ENCODE measurements at regions not wholly inside any gene's neighbourhood (a gene's known extent, or its start where the extent isn't known, plus 50 kb on each side); places are given as distances from the start of the nearest gene placed in this dataset.

DNA sequence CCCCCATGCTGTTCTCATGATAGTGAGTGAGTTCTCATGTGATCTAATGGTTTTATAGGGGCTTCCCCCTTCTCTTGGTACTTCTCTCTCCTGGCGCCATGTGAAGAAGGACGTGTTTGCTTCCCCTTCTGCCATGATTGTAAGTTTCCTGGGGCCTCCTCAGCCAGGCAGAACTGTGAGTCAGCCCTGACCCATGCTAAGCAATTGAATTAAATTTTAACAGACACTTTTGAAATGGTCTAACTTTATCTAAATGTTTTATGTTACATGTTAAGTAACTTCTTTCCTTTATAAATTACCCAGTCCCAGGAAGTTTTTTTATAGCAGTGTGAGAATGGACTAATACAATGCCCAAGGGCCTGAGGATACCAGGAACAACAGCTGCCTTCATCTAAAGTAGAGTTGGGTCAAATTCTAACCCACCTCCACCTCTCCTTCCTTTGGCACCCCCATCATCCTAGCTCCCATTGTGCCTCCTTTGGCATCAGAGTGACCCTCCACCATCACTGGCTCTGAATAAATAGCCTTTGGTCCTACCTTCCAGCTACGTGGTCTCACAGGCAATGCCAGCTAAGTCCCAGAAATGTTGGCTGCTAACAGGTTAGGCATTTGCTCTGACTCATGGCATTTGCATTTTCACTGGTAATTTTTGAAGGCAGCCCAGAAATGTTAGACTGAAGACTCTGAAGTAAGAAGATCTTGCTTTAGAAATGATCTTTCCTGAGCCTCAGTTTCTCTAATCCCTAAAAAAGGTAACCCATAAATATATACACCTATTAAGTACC lies 182.1 kb downstream of the MOSPD2 start:
- no peak overlapping the region for H3K27ac ChIP-seq (ENCODE audit: low read depth, low read length)
- no peaks in the 10 kb centered on the region for H3K9me3 ChIP-seq (ENCODE audit: insufficient read depth, low read depth, low read length)
- H4K8ac ChIP-seq (ENCODE audit: low read depth, low read length): no peak overlapping the region
- no peaks in the 10 kb centered on the region for H3K27me3 ChIP-seq (ENCODE audit: insufficient read depth, low read length)
- H2BK120ac ChIP-seq (ENCODE audit: insufficient read depth, low read length, poor library complexity): no peak overlapping the region
- no peak overlapping the region for H2BK5ac ChIP-seq (ENCODE audit: low read depth, low read length, poor library complexity)
- H2BK12ac ChIP-seq (ENCODE audit: low read length): no peak overlapping the region
- H3K36me3 ChIP-seq (ENCODE audit: control insufficient read depth in 1 of 2, insufficient read depth in 2 of 2, low read length in 2 of 2): no peaks in the 10 kb centered on the region
- no peak overlapping the region for H3K4ac ChIP-seq (ENCODE audit: low read depth, low read length)
- no peaks in the 10 kb centered on the region for H3K4me1 ChIP-seq (ENCODE audit: control insufficient read depth in 1 of 2, insufficient read depth in 2 of 2, low read length in 2 of 2)
- peak; percentile 8 to 50 for DNase-seq
- no peaks in the 10 kb centered on the region for H3K79me1 ChIP-seq (ENCODE audit: low read length)
- no peak overlapping the region for H2AFZ ChIP-seq (ENCODE audit: insufficient read depth, low read length, poor library complexity)
- H2AK5ac ChIP-seq (ENCODE audit: low read length): no peak overlapping the region
- no peak overlapping the region for H3K18ac ChIP-seq (ENCODE audit: low read length)
- H4K91ac ChIP-seq (ENCODE audit: low read depth, low read length): no peak overlapping the region
- no peak overlapping the region for H4K12ac ChIP-seq (ENCODE audit: low read depth, low read length)
- no peak overlapping the region for H3K9ac ChIP-seq (ENCODE audit: low read length)
- no peaks in the 10 kb centered on the region for H3K79me2 ChIP-seq (ENCODE audit: control insufficient read depth, insufficient read depth, low read length, poor library complexity)
- no peak overlapping the region for H3K4me3 ChIP-seq (ENCODE audit: low read depth, low read length)
- H3K14ac ChIP-seq (ENCODE audit: low read length): no peak overlapping the region
- no peak overlapping the region for H3K23ac ChIP-seq (ENCODE audit: low read length)
- no peak overlapping the region for H3K4me2 ChIP-seq (ENCODE audit: low read length)
- WGBS (ENCODE audit: extremely low coverage, insufficient coverage, insufficient read length): no CpG with 5 or more reads among the region's 3 CpGs

DNA sequence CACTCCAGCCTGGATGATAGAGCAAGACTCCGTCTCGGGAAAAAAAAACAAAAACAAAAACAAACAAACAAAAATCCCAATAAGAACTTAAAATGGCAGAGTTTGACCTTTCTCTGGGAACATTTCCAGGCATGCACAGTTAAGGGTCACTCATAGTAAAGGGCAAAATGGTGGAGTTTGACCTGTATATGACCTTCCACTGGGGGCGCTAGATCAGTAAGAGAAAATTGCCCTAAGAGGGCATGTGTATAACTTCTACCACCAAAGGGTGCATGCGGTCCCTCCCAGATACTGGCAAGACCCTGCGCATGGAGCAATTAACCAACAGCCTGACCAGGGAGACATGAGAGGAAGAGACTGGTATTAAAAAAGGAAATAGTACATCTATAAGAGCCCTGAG lies 177.2 kb downstream of the MOSPD2 start:
- Histone ChIP-seq H3K27ac (ENCODE audit: low read depth, low read length) (no peak overlapping the region), H2BK120ac (ENCODE audit: insufficient read depth, low read length, poor library complexity) (no peak overlapping the region), H2BK5ac (ENCODE audit: low read depth, low read length, poor library complexity) (no peak overlapping the region), H3K9me3 (ENCODE audit: insufficient read depth, low read depth, low read length) (no peaks in the 10 kb centered on the region), H3K79me2 (ENCODE audit: control insufficient read depth, insufficient read depth, low read length, poor library complexity) (no peaks in the 10 kb centered on the region), H3K18ac (ENCODE audit: low read length) (no peak overlapping the region), H3K27me3 (ENCODE audit: insufficient read depth, low read length) (no peaks in the 10 kb centered on the region), H3K4me1 (ENCODE audit: control insufficient read depth in 1 of 2, insufficient read depth in 2 of 2, low read length in 2 of 2) (no peaks in the 10 kb centered on the region), H3K14ac (ENCODE audit: low read length) (no peak overlapping the region), H3K4me2 (ENCODE audit: low read length) (no peak overlapping the region), H4K91ac (ENCODE audit: low read depth, low read length) (no peak overlapping the region), H3K4ac (ENCODE audit: low read depth, low read length) (no peak overlapping the region), H3K79me1 (ENCODE audit: low read length) (no peaks in the 10 kb centered on the region), H4K8ac (ENCODE audit: low read depth, low read length) (no peak overlapping the region), H3K36me3 (ENCODE audit: control insufficient read depth in 1 of 2, insufficient read depth in 2 of 2, low read length in 2 of 2) (peaks cover 0 to 2% of the 10 kb centered on the region in 2 experiments), H2AK5ac (ENCODE audit: low read length) (no peak overlapping the region), H2BK12ac (ENCODE audit: low read length) (no peak overlapping the region), H4K12ac (ENCODE audit: low read depth, low read length) (no peak overlapping the region), H3K9ac (ENCODE audit: low read length) (no peak overlapping the region), H3K4me3 (ENCODE audit: low read depth, low read length) (no peak overlapping the region), H3K23ac (ENCODE audit: low read length) (no peak overlapping the region), H2AFZ (ENCODE audit: insufficient read depth, low read length, poor library complexity) (no peak overlapping the region)
- DNase-seq: no peak
- no CpG with 5 or more reads among the region's 5 CpGs for WGBS (ENCODE audit: extremely low coverage, insufficient coverage, insufficient read length)

- Histone ChIP-seq H3K9me3 (ENCODE audit: insufficient read depth, low read depth, low read length) (no peaks in the 10 kb centered on the region), H3K4me2 (ENCODE audit: low read length) (no peak overlapping the region), H2AK5ac (ENCODE audit: low read length) (no peak overlapping the region), H3K36me3 (ENCODE audit: control insufficient read depth in 1 of 2, insufficient read depth in 2 of 2, low read length in 2 of 2) (no peaks in the 10 kb centered on the region), H3K4ac (ENCODE audit: low read depth, low read length) (no peak overlapping the region), H4K91ac (ENCODE audit: low read depth, low read length) (no peak overlapping the region), H3K79me1 (ENCODE audit: low read length) (no peaks in the 10 kb centered on the region), H3K4me1 (ENCODE audit: control insufficient read depth in 1 of 2, insufficient read depth in 2 of 2, low read length in 2 of 2) (no peaks in the 10 kb centered on the region), H2BK12ac (ENCODE audit: low read length) (no peak overlapping the region), H2BK120ac (ENCODE audit: insufficient read depth, low read length, poor library complexity) (no peak overlapping the region), H3K9ac (ENCODE audit: low read length) (no peak overlapping the region), H3K18ac (ENCODE audit: low read length) (no peak overlapping the region), H2AFZ (ENCODE audit: insufficient read depth, low read length, poor library complexity) (no peak overlapping the region), H3K27me3 (ENCODE audit: insufficient read depth, low read length) (no peaks in the 10 kb centered on the region), H3K23ac (ENCODE audit: low read length) (no peak overlapping the region), H3K14ac (ENCODE audit: low read length) (no peak overlapping the region), H3K4me3 (ENCODE audit: low read depth, low read length) (no peak overlapping the region), H4K8ac (ENCODE audit: low read depth, low read length) (no peak overlapping the region), H3K27ac (ENCODE audit: low read depth, low read length) (no peak overlapping the region), H3K79me2 (ENCODE audit: control insufficient read depth, insufficient read depth, low read length, poor library complexity) (no peaks in the 10 kb centered on the region), H4K12ac (ENCODE audit: low read depth, low read length) (no peak overlapping the region), H2BK5ac (ENCODE audit: low read depth, low read length, poor library complexity) (no peak overlapping the region)
- WGBS (ENCODE audit: extremely low coverage, insufficient coverage, insufficient read length): no CpG with 5 or more reads among the region's 2 CpGs
- DNase-seq: no peak
These were observed 170.3 kb downstream of the MOSPD2 start for GRCh38 chrX:15043538-15043937.

- no peak overlapping the region for H3K27ac ChIP-seq (ENCODE audit: low read depth, low read length)
- H2AK5ac ChIP-seq (ENCODE audit: low read length): no peak overlapping the region
- H3K27me3 ChIP-seq (ENCODE audit: insufficient read depth, low read length): no peaks in the 10 kb centered on the region
- no peaks in the 10 kb centered on the region for H3K4me1 ChIP-seq (ENCODE audit: control insufficient read depth in 1 of 2, insufficient read depth in 2 of 2, low read length in 2 of 2)
- H2BK120ac ChIP-seq (ENCODE audit: insufficient read depth, low read length, poor library complexity): no peak overlapping the region
- H3K4me3 ChIP-seq (ENCODE audit: low read depth, low read length): no peak overlapping the region
- H3K9me3 ChIP-seq (ENCODE audit: insufficient read depth, low read depth, low read length): no peaks in the 10 kb centered on the region
- no peaks in the 10 kb centered on the region for H3K79me2 ChIP-seq (ENCODE audit: control insufficient read depth, insufficient read depth, low read length, poor library complexity)
- no peak overlapping the region for H3K23ac ChIP-seq (ENCODE audit: low read length)
- H2AFZ ChIP-seq (ENCODE audit: insufficient read depth, low read length, poor library complexity): no peak overlapping the region
- H3K79me1 ChIP-seq (ENCODE audit: low read length): no peaks in the 10 kb centered on the region
- no peak overlapping the region for H3K18ac ChIP-seq (ENCODE audit: low read length)
- DNase-seq: no peak
- no peak overlapping the region for H3K9ac ChIP-seq (ENCODE audit: low read length)
- no peak overlapping the region for H3K14ac ChIP-seq (ENCODE audit: low read length)
- H4K8ac ChIP-seq (ENCODE audit: low read depth, low read length): no peak overlapping the region
- H2BK12ac ChIP-seq (ENCODE audit: low read length): no peak overlapping the region
- H3K4ac ChIP-seq (ENCODE audit: low read depth, low read length): no peak overlapping the region
- no peaks in the 10 kb centered on the region for H3K36me3 ChIP-seq (ENCODE audit: control insufficient read depth in 1 of 2, insufficient read depth in 2 of 2, low read length in 2 of 2)
- no peak overlapping the region for H4K91ac ChIP-seq (ENCODE audit: low read depth, low read length)
- no peak overlapping the region for H3K4me2 ChIP-seq (ENCODE audit: low read length)
- H2BK5ac ChIP-seq (ENCODE audit: low read depth, low read length, poor library complexity): no peak overlapping the region
- no peak overlapping the region for H4K12ac ChIP-seq (ENCODE audit: low read depth, low read length)
These were observed 160.7 kb downstream of the MOSPD2 start for GRCh38 chrX:15033917-15034316.

Data from trophoblast cell (in vitro differentiated cells and primary cell).